Stimulated activated CD8-positive, alpha-beta memory T cell treated with anti-CD3 and anti-CD28 coated beads, Interleukin-7, amount 100 ng/mL, for 1 hour (primary cell): ENCODE measurements at regions not wholly inside any gene's neighbourhood (a gene's known extent, or its start where the extent isn't known, plus 50 kb on each side); places are given as distances from the start of the nearest gene placed in this dataset.

Experiments used
- DNase-seq, 2 donors: peaks; one replicate each; pipeline ENCODE4 v3.0.0-alpha.2; 2020; ENCODE audit warnings: low read depth in 2 of 2

DNA sequence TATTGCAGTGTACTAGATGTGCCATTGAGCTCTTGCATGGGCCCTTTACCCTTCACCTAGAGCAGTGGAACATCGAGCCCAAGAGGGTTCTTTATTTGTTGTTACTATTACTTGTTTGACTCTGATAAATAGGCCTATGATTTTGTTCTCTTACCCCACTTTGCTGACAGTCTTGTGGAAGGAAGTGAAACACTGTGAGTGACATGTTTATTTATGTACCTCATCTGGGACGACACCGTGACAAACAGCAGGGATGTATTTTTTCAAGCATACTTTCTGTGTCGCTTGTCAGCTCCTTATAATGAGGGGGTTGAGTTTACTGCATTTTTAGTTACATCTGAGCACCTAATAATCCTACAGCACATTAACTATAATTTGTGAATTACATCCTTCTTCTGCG lies 1010.3 kb upstream of the TENM4 start:
- no peak for DNase-seq

DNA sequence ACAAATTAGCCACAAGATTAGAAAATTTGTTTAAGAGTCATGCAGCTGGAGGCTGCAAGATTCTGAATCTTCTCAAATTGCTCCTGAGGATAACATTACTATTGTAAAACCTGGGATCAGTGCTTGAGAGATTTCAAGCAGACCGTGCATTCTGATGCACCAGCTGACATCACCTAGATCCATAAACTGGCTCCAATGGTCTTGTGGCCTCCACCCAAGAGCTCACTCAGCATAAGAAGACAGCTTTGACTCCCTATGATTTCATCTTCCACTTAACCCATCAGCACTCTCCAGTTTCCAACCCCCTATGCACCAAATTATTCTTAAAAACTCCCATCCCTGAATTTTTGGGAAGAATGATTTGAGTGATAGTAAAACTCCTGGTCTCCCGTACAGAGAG lies 1007.9 kb upstream of the TENM4 start:
- no peak for DNase-seq

DNA sequence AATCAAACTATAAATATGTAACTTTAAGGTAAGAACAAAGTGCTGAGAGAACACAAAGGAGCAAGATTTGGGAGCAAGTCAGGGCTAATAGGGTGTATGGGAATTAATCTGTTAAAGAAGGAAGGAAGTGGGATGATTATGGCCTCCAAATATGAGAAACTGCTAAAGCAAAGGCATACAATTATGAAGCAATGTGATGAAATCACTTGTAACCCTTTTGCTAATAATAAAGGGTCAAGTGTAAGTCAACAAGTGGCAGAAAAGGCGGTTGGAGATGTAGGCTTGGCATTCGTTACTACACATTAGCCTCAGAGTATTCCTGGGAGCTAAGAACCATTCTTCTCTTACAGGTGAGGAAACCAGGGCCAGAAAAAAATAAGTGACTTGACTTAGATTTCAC lies 1002.3 kb upstream of the TENM4 start:
- no peak for DNase-seq

DNA sequence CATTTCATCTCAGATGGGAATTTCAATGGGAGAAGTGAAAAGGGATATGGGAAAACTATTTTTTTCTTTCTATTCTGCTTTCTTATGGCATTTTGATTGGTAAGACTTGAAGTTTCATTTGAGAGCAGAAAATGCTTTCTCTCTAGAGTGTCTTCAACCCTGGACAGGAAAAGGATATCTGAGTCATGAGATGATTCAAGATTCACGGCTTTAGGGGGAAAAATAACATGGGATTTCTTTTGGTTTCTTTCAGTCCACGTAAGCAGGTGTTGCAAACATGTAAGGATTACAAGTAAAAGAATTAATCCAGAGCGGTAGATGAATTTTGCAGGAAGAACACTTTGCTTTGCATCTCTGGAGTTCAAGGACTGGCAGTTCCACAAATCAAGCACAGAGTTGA lies 1001.0 kb upstream of the TENM4 start:
- DNase-seq, result no peak

DNA sequence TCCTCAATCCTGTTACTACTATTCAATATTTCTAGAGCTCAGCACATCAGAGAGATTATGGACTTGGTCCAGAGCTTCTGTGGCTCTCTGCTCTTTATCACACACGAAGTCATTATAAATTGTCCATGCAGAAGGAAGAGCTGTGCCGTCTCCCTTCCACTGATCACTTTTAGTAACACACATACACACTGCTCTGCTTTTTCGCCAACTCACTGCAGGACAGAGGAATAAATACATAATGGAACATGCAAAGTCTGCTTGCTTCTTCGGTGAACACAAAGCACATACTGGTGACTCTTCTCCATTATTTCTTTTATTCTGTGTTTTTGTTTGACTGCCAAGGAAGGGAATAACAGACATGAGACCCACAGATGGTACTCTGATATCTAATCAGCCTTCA lies 1000.0 kb upstream of the TENM4 start:
- DNase-seq, result no peak

DNA sequence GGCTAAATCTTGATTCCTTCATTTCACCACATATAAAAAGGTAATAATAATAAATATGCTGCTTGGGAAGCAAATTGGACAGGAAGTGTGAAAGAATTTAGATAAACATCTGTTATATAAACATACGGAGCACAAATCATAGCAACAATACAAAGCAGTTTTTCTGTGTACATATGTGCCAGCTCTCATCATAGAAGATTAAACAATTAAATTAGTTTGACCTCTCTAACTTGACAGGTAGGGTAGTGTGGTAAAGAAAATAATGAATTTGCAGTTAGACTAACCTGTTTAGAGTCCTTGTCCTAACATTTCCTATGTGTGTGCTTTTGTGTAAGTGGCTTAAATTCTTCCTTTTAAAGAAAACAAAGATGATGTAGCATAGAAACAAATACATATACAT lies 995.7 kb upstream of the TENM4 start:
- DNase-seq, result no peak

DNA sequence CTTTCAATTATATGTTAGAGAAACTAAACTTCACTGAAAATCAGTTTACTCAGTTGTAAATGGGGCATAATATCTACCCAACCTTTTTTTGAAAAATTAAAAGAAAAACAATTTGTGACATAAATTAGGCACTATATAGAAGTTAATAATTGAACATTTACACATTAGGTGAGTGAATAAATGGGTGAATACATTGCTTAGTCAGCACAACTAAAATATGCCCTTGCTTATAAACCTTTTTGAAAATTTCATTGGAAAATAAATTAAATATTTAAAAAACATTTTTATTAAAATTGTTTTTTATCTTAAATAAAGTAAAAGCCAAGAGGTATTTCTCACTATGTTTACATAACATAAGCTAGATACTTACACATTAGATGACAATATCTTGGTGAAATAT lies 994.5 kb upstream of the TENM4 start:
- DNase-seq, result no peak

DNA sequence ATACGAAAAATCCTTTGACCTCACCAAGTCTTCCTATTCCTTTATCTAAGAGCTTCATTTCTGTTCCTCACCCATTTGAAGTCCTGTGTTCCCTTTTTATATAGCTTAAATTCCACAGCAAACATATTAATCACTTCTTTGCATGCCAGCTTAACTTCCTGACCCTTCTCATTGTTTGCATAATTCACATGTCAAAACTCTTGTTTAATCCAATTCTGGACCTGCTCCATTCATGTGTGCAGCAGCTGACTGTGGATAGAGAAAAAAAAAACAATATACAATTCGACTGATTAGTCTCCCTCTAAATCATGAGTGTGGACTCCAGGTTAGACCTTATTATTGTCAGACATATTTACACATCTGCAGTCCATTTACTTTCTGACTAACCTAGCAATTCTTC lies 991.2 kb upstream of the TENM4 start:
- DNase-seq, result no peak

DNA sequence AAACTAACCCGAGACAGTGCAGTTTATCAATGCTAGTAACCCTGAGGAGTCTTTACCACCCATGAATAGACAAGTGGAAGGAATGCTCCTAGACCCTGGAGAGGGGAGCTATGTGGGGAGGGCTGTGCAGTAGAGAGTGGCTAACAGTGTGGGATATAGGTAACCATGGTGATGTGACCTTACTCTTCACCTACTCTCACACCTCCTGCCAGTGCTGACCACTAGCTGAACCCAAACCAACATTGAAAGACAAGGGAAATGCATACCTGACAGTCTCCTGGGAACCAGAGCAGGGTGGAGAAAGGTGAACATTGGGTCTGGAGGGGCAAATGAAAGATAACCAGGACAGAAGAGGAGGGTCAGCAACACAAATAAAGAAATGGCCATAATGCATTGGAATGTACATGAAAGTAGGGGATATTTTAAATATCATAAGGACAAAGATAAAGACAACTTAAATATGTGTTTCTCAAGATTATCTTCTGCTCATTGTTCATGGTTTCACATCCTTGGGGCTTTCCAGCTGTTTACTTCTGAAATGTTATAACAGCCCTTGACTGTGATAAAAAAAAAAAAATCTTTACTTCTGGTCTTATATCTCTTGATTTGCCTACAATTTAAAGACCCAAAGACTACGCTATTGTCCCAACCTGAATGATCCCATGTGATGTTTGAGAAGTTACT lies 983.3 kb upstream of the TENM4 start:
- DNase-seq, result no peak

DNA sequence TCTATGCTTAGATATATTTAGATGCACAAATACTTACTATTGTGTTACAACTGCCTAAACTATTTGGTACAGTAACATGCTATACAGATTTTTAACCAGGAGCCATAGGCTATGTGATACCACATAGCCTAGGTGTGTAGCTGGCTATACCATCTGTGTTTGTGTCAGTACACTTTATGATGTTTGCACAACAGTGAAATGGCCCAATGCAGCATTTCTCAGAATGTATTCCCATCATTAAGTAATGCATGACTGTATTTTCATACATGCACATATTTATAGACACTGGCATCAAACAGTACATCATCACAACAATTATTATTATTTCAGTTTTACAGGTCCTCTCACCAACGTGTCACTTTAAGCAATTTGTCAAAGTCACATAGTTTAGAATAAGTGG lies 979.5 kb upstream of the TENM4 start:
- no peak for DNase-seq

DNA sequence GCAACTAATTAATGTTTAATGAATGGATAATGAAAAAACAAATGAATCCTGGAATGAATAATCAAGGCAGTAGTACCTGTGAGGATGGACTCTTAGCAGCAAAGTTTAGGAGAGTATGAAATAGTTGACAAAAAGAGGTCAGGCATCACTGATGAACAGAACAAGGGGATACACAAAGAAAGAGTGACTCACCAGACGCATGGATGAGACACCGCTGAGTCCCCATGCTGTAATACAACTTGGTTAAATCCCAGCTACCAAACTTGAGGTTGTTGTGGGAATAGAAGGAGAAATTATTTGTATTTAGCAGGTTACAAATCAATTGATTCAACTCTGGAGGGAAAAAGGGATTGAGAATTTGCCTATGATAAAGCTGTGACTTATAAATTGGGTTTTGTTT lies 976.9 kb upstream of the TENM4 start:
- DNase-seq, result no peak

DNA sequence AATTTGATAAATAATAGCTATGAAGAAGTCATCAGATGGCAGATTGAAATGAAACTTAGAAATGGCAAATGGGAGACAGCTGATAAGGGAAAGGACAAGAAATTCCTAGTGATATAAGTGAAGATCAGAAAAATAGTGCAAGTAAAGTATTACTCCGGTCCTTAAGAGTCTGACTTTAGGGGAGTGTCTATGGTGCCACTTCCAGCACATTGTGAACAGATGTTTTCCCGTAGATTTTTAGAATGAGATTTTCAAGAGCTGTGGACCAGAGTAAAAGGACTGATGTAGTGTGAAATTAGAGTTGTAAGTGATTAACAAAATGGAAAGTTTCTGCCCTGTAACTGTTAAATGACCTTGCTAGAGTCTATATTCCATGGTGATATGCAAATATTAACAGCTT lies 974.8 kb upstream of the TENM4 start:
- DNase-seq, result no peak

DNA sequence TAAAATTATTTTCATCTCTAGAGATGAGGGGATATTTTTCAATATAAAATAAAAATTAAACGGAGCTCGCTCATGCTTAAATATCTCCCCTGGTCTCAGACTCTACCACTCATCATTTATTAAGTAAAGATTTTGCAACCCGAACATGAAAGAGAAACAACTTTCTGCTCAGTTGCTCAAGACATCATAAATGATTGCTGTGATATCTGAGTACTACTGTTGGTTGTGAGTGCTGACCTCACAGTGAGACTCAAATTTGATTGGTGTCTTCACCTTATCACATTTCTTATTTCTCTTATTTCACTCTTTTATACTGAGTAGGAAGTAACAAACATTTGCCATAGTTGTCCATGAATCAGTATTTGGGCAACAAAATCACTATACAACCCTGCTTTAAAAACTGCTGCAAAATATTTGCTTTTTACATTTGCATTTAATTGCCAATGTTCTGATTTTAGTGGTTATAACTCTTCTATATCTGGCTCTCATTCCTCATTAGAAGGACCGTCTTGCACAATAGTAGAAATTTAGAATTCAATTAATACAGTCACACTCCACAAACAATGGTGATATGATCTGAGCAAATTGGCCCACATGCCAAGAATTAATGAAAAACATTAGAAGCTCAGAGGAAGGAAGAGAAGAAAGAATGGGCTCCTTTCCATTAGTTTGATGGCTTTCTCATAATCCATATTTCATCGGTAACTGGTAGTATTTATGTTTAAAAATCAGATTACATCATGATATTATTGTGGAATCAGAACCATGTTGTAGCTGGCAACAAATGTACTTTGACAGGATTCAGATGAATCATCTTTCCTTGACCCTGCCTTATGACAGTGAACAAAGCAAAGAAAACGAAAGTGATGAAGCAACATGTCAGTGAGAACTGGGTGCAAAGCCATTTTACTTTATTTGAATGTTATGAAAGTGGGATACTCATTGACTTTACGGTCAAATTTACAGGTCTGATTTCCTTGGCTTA lies 973.6 kb upstream of the TENM4 start:
- DNase-seq, result no peak

DNA sequence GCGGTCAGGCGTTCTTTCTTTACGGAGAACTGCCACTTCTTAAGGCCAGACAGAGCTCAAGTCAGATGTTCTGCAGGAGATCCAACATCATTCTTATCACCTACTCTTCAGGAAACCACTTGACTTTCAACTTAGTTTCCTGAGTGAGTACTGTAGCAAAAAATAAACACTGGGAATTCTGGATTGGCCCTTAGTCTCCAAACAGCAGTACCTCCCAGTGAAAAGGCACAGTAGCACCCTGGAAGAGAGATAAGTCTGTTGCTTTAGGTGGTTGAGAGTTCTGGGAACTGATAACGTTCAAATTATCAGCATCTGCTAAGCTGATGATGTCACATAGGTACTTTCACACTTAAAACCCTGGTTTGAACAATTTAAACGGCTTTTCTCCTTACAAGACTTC lies 971.8 kb upstream of the TENM4 start:
- DNase-seq, result no peak

DNA sequence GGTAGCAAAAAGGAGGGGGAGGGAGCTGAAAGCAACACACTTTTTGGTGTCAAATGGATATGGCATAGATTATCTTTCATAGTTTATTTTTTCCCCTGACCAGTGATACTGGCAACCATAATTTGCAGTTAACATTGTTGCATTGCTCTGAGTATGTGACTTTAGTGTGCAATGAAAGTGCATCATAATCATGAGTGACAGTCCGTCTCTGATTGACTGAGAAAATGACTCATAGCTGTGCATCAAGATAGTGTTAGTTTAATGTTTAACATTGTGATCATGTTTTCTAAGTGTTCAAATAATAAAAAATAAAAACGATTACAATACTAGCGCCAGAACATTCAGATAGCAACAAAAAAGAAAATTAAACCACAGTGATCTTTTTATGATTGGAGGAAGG lies 952.4 kb upstream of the TENM4 start:
- DNase-seq, result no peak

DNA sequence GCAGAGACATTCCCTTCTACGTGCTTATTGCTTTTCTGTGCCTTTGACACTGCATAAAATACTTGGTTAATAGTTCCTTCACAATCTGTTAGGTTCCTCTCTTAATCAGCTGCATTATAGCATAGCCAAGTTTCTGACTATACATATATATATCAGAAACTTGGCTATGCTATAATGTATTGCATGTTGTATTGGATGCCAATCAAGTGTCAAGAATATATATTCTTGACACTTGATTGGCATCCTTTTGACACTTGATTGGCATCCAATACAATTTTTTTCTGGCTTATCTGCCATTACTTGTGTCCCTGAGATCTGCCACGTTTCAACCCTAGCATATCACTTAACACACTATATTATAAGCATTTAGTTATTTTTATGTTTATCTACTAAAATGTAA lies 949.7 kb upstream of the TENM4 start:
- DNase-seq, result no peak

DNA sequence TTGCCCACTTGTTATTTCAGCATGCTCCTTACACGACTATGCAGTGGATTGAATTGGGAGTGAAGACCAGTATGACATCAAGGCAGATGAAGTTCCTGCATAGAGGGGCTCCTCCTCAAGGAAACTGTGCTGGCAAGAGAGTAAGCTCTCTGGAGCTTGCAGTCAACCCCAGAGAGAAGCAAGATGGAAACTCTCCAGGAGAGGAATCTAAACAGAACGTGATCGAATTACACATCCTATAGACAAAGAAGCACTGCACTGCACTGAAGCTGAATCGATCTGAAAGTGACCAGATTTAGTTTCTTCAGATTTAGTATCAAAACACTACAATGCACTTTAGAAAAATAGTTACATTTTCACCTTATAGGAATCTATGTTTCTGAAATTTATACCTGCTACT lies 947.7 kb upstream of the TENM4 start:
- DNase-seq, result no peak

DNA sequence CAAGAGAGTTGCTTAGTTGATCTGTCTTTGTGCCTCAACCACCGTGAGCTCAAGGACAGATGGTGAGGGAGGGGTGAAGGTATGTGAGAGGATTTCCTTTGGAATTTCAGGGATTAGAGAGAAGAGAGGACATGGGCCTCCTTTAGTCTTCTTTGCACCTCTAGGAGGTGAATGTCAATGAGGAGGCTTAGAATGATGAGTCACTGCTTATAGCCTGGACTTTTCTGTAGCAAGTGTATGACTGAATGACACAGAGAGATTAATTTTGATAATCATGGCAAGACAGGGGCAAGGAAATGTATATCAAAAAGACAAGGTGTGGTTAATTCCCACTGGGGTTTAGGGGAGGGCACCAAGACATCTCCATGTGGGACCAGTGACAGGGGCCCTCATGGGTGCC lies 947.3 kb upstream of the TENM4 start:
- DNase-seq, result no peak

DNA sequence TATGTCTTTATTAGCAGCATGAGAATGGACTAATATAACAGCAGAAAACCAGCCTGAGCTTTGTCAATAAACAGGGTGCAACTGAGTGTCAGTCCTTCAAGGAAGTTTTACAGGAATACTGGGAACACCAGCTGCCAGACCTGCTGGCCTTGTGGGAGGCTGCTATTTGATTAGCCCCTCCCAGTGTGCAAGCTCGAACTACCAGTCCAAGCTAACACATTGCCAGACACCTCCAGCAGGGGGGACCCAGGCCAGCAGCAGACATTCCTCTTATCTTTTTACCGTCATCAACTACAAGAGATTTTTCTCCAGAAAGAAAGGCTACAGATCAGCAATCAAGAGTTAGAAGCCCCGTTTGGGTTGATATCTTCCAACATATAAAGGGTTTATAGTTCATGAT lies 942.8 kb upstream of the TENM4 start:
- no peak for DNase-seq

DNA sequence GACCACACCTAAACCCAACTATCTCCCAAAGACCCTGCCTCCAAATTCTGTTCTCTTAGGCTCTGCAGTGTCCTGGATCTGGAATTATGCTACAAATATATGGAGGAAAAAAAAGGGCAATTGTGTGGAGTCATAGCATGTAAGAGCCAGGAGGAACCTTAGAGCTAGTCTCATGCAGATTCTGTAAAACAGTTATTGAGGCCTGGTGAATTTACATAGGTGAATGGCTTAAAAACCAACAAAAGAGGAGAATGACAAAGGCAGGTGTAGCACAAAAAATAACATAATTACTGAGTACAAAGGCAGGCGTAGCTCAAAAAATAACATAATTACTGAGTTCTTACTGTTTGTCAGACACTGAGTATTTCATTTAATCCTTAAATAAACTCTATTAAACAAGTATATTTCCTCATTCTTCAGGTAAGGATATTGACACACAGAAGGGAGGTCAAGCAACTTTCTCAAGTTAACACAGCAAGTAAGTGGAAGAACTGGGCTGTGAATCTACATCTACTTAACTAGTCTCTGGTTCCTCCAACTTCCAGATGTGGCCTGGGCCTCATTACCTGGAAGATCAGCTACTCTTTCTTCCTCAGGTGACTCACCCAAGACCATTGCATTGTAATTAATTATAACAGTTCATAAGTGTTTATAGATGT lies 938.9 kb upstream of the TENM4 start:
- no peak for DNase-seq

DNA sequence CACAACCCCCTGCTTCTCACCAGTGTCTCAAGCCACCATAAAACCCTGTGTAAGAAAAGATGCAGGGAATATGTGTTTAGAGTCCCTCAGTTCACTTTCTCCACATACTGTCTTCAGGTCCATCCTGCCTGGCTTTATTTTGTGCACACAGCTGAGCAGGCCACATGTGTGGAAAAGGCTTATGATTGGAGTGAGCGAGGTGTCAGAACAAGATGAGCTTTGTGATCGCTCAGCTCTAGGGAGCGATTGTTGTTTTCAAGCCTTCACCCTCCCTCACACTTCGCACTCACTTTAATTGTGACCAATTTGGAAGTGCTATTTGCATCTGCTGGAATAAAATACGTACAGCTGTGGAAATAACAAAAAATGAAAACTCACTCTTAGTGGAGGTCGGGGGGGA lies 931.1 kb upstream of the TENM4 start:
- DNase-seq, result no peak

DNA sequence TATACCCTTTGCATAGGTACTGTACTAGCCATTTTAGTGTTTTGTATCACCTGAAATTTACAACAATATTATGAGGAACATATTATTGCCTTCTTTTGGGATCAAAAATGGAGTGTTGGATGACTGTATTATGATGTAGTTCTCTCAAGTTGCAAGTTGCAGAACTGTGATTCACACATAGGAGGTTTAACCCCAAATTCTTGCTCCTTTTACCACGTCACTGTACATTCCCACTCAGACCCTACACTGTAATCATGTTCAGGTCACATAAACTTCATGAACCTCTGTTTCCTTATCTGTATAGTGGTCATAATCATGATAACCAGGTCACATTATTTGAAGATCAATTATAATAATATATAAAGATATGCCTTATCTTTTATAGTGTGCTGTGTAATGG lies 925.1 kb upstream of the TENM4 start:
- no peak for DNase-seq
